ENCODE measurements at regions not wholly inside any gene's neighbourhood (a gene's known extent, or its start where the extent isn't known, plus 50 kb on each side); places are given as distances from the start of the nearest gene placed in this dataset.
"Not testable (repeated sequence)": the region's sequence is repeated elsewhere in the genome, so short reads cannot be mapped to it uniquely, and the experiment has no call there.

DNA sequence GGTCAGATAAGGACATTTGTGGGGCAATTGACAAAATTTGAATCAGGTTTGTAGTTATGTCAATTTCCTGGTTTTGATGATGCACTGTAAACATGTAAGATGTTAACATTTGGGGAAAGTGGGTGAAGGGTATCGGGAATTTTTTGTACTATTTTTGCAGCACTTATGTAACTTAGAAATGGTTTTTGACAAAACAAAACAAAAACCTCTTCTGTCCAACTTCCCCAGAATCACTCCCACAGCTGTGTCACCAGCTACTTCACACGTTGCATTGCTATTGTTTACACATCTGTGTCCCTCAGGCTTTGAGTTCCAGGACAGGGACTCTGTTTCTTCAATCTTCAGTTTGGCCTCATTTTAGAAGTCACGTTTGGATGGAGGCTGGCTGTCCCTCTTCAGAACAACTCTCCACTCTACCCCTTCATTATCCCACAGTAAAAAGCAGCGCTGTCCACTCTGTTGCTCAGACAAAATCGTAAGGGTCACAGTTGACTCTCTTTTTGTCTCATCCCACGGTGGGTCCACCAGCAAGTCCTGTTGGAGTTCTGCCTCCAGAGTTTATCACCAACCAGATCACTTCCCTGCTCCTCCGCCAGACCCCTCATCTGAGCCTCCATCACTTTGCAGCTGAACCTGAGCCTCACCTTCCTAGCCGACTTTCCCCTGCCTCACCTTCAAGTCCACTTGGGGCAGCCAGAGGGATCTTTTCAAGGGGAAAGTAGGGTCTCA lies 63.2 kb downstream of the NENF start:
- no peak for DNase-seq (ENCODE audit: low read depth in 2 of 2, low spot score in 1 of 2)

DNA sequence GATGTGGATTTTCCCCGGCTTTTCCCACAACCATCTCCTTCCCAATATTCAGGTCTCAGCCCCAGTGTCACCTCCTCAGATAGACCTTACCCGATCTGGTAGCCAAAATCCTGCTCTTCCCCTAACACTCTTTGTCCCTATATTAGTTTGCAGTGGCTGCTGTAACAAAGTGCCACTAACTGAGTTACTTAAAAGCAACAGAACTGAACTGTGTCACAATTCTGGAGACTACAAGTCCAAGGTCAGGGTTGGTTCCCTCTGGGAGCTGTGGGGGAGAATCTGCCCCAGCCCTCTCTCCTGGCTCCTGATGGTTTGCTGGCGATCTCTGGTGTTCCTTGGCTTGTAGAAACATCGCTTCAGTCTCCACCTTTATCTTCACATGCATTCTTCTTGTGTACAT lies 64.0 kb downstream of the NENF start:
- no peak for DNase-seq (ENCODE audit: low read depth in 2 of 2, low spot score in 1 of 2)

DNA sequence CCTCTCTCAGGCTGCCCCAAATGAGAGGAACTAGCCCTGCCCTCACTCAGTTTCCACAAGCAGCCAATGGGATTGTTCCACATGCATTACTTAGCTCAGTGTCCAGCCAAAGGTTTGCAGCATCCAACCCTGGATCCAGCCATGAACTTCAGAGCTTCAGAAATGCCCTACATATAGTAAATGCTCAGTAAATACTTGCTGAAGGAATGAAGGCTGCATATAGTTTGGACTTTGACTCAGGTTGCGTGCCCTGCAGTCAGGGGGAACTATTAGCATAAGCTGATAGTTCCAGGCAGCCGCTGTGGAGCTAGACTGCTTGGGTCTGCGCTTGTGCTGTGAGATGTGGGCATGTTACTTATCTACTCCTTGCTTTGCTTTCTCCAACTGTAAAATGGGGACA lies 64.8 kb downstream of the NENF start:
- DNase-seq (ENCODE audit: low read depth in 2 of 2, low spot score in 1 of 2), result no peak

DNA sequence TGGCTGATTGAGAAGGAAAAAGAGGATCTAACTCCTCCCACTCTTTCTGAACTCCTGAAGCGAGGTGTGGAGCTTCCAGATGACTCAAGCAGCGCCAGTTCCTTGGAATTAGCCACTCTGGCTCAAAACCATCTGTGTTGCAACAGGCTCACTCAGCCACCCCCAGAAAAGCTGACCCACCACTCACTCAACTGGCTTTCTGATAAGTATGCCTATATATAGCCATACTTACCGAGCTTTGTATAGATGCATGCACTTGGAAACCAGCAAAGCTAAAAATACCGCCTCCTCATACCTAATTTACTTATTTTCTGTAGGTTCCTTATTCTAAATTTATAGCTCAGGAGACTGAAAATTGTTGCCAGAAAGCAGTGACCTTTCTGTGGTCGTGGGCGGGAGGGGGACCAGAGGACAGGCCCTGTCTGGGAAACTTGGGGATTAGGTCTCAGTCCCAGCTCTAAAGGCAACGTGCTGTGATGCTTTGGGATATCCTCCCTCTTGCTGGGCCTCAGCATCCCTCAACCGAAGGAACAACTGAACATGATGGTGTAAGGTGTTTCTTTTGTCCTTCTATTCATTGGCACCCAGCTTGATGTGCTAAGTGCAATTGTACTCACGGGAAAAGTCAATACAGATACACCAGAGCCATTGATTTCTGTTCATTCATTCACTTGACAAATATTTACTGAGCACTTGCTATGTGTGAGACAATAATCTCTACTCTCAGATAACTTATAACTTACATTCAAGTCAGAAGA lies 65.7 kb downstream of the NENF start:
- no peak for DNase-seq (ENCODE audit: low read depth in 2 of 2, low spot score in 1 of 2)

DNA sequence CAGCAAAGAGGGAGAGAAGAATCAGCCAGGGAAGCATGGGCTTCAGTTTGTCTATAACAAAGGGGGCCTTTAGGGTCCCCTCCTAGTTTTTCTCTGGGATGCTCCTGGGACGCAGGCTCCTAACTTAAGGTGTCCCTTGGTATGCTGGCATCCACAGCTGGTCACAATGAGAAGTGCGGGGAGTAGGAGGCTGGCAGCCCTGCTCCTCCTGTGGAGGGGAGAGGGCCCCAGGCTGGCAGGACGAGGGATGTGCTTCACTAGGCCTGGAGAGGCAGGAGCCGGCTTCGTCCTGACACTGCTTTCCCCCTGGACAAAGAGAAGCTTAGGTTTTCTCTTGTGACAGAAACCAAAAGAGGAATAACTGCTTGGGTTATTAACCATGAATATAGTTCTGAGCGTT lies 67.6 kb downstream of the NENF start:
- no peak for DNase-seq (ENCODE audit: low read depth in 2 of 2, low spot score in 1 of 2)

DNA sequence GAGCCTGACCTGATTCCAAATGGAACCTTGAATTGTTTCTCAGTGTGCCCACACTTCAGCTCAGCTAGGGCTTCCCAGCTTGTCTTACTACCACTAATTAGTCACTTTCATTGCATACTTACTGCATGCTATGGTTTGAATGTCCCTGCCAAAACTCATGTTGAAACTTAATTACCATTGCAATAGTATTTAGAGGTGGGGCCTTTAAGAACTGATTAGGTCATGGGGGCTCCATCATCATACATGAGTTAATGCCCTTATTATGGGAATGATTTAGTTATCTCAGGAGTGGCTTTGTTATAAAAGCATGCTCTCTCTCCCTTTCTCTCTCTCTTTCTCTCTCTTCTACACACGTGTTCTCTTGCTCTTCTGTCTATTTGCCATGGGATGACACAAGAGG lies 68.3 kb downstream of the NENF start:
- DNase-seq (ENCODE audit: low read depth in 2 of 2, low spot score in 1 of 2), result no peak

DNA sequence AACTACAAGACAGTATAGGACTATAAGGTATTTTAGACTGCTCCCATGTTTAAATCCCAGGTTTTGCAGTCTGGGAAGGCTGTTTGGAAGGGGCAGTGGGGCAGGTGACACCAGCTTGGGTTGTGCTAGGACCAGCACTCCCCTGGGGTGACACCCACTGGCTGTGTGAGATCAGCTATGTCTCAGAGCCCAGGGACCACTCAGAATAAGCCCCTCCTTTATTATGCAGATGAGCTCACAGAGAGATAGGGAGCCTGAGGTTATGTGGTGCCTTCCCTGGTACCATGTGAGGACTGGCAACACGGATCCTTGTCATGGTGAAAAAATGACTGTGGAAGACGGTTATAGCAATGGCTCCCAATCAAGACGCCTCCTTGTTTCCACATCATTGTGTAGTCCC lies 71.0 kb downstream of the NENF start:
- no peak for DNase-seq (ENCODE audit: low read depth in 2 of 2, low spot score in 1 of 2)

DNA sequence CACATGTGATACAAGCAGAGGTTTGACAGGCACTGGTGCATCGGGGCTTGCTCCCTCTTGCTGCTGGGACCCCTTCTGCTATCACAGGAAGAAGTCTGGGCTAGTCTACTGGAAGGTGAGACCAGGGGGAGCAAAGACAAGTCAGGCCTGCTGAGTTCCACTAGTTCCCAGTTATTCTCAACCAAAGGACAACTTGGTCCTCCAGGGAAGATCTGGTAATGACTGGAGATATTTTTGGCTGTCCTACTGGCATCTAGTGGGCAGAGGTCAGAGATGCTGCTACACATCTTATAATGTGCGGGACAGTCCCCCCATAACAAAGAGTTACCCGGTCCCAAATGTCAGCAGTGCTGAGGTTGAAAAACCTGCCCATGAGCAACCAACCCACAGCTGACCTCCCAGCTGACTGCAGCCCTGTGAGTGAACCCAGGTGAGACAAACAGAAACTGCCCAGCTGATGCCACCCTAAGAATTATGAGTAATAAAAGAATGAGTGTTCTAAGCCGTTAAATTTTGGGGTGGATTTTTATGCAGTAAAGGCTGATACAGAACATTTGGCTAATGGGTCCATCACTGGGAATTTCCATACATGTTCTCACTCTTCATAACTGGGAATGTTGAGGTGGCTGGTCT lies 71.6 kb downstream of the NENF start:
- DNase-seq (ENCODE audit: low read depth in 2 of 2, low spot score in 1 of 2), result no peak

DNA sequence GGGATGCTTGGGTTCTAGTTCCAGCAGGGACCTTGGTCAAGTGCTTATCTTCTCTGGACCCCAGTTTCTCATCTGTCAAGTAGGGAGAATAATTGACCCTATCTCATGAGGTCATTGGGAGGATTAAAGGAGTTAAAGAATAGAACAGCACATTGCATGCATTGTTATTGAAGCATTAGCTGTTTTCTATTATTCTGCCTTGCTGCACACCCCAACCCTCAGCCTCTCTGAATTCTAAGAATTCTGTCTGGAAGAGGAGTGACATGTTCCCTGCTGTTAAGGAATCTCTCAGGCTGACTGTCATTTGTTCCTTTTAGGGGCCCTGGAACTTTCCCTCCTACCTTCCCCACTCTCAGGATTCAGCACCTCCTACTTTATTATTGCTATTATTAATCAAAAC lies 73.9 kb downstream of the NENF start:
- no peak for DNase-seq (ENCODE audit: low read depth in 2 of 2, low spot score in 1 of 2)

DNA sequence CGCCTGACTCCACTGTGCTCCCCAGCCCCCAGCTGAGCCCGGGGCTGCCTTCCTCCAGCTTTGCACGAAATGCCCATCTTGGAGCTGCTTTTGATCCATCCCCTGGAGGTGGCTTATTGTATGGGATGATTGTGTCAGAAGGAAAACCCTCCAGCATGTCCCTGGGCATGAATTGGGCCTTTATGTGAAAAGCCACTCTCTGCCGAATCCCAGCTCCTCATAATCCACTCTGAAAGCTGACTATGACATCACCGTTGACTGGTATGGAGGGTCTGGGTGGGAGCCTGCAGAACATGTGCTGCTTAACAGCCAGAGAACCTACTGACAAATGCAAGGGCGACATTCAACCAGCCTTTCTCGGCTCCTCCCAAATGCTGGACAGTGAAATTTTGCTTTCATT lies 74.6 kb downstream of the NENF start:
- no peak for DNase-seq (ENCODE audit: low read depth in 2 of 2, low spot score in 1 of 2)

DNA sequence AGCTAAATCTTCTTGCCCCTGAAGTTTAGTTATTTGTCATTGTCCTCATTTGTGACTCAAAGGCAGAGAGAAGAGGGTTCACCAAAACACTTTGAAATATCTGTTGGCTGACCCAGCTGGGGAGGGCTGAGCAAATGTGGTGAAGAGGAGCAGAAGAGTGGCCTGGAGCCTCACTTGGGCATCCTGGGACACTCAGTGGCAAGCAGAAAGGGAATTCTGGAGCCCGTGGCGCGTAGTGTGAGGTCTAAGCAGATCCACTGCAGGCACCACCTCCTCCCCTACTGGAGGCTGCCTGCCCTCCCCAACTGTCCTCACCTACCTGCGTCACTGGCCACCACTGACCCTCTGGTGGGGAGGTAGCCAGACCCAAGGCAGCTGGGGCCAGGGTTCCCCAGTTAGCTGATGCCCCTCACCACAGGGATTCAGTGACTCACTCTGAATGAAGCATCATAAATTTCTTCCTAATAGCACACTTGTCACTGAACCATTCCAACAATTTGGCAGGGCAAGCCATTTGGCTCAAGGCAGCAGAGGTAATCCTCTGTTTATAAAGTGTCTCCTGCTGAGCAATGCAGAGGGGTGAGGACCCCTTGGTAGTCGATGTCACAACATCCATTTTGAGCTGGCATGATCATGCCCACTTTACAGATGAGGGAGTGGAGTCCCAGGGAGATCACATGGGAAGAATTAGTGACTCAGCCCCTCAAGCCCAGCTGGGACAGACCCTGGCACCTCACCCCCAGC lies 80.3 kb downstream of the NENF start:
- no peak for DNase-seq (ENCODE audit: low read depth in 2 of 2, low spot score in 1 of 2)

DNA sequence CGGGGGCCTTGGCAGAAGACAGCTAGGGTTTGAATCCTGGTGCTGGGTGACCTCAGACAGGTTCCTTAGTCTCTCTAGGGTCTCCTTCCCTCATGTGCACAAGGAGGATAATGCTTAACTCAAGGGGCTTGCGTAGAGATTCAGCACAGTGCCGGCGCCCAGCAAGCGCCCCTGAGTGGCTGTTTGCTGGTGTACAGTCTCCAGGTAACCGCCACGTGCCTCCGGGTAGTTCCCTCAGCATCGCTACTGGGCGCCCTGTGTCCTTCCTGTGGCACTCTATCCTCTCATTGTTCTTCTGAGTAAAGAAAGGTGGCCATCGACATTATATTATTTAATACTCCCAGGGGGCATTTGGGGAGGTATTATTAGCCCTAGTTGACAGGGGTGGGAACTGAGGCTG lies 80.9 kb downstream of the NENF start:
- no peak for DNase-seq (ENCODE audit: low read depth in 2 of 2, low spot score in 1 of 2)

DNA sequence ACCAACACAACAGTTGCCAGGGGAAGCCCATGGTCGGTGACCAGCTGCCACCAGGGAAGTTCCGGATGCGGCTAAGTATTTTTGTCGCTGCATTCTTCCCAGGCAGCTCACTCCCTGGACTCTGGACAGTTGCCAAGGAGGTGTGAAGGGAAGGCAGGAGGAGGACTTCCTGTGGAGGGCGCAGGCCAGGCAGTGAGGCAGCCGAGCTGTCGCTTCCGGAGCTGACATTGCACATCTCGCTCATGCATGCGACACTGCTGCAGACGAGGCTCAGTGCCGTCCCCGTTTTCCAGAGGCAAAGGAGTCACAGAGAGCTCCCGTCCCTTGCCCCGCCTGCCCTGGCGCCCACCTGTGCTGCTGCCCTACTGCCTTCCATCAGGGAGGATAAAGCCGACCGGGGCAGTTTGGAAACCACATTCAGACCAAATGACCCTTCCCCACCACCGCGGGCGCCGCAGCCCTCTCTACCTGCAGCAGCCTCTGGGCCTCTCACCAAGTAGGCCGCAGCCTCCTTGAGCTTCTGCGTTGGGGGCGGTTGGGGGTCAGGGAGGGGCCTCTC lies 81.4 kb downstream of the NENF start:
- no peak for DNase-seq (ENCODE audit: low read depth in 2 of 2, low spot score in 1 of 2)

DNA sequence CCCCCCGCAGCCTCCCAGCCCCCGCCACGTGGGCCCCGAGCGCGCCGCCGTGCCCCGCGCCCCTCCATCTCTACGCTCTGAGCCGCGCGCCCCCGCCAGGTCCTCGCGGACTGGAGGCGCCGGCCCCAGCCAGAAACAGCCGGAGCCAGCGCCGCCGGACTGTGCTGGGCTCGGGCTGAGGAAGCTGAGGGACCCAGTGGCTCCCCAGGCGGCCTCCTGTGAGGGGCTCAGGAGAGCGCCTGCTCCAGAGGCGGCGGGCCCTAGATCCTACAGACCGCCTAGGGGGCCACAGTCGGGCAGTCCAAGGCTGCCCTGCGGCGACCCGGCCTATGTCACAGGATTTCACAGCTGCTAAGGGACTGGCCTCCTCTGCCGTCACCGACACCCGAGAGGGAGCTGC lies 82.1 kb downstream of the NENF start:
- no peak for DNase-seq (ENCODE audit: low read depth in 2 of 2, low spot score in 1 of 2)

DNA sequence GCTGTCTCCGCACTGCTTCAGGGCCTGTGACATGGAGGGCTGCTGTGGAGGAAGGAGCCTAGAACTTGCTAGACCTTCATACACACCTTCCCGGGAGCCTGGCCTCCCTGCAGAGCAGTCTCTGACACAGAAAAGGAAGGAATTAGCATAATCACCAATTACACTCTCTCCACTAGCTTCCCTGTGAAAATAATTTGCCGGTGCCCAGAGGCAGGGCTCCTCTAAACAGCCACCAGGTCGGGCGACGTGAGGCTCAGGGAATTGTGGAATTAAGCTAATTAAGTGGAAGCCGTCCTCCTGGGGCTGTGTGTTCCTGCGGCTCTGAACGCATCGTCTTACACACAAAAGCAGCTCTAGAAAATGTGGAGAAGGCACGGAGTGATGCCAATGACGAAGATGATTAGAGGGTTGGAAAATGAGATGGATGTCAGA lies 82.6 kb downstream of the NENF start:
- DNase-seq (ENCODE audit: low read depth in 2 of 2, low spot score in 1 of 2), result no peak

DNA sequence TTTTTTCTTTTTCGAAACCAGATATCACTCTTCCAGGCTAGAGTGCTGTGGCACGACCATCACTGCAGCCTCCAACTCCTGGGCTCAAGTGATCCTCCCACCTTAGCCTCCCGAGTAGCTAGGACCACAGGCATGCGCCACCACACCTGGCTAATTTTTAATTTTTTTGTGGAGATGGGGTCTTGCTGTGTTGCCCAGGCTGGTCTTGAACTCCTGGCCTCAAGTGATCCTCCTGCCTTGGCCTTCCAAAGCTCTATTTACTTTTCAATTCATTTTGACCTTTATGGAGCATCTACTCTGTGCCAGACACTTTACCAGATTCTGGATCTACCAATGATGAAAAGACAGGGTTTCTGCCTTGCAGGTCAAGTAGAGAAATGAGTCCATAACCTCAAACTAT lies 83.3 kb downstream of the NENF start:
- DNase-seq (ENCODE audit: low read depth in 2 of 2, low spot score in 1 of 2), result not testable (repeated sequence)

DNA sequence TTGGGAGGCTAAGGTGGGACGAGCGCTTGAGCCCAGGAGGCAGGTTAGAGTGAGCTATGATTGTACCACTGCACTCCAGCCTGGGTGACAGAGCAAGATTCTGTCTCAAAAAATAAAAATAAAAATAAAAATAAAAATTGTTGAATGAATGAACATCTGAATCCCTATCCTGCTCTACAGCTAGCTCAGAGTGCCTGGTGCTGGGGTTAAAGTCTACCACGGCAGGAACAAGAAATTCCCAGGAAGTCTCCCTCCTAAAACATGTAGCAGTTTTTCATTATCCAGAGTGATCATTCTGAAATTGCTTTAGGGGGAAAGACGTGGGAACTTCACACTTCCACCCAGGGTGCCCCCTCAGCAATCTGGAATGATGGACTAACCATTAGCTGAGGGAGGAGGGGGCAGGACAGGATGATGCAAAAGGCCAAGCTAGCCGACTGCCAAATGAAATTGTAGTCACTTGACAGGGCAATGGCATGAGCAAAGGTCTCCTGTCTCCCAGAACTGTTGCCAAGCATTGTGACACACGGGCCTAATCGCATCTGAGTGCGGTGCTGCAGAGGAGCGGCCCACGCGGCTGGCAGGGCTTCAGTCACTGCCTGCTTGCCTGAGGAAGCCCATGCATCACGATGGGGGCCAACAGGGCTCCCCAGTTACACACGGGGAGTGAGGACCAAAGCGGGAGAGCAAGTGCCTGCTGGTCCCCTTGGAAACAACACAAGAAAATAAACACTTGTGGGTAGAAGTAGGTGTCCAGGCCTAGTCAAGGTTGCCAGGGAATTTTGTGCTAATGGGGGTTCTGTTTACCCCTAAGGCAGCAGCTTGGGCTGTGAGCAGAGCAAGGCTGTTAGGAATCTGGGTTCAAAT lies 85.7 kb downstream of the NENF start:
- no peak for DNase-seq (ENCODE audit: low read depth in 2 of 2, low spot score in 1 of 2)

DNA sequence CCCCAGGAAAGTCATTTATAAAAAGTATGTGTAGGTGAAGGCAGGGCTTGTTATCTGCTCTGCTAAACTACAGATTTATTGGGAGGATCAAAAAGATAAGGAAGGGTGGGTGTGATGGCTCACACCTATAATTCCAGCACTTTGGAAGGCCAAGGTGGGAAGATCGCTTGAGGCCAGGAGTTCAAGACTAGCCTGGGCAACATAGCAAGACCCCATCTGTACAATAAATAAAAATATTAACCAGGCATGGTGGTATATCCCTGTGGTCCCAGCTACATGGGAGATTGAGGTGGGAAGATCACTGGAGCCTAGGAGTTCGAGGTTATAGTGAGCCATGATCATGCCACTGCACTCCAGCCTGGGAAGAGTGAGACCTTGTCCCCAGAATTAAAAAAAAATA lies 86.4 kb downstream of the NENF start:
- DNase-seq (ENCODE audit: low read depth in 2 of 2, low spot score in 1 of 2), result no peak

DNA sequence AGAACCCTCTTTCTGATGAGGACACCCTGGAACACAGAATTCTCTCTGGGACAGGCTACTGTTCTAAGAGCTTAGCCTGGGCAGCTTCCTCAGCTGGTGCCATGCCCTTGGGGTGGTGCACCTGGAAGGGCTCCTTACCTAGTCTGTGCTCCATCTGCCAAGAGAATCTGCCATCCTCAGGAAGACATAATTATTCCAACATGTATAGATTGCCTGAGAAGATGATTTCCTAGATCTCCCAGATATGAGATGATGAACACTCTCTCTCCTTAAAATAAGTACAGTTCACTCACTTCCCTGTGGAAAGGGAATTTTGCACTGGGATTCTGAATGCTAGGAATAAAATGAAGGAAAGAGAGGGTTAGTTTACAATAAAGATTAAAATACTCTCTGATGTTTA lies 87.6 kb downstream of the NENF start:
- DNase-seq (ENCODE audit: low read depth in 2 of 2, low spot score in 1 of 2), result no peak

DNA sequence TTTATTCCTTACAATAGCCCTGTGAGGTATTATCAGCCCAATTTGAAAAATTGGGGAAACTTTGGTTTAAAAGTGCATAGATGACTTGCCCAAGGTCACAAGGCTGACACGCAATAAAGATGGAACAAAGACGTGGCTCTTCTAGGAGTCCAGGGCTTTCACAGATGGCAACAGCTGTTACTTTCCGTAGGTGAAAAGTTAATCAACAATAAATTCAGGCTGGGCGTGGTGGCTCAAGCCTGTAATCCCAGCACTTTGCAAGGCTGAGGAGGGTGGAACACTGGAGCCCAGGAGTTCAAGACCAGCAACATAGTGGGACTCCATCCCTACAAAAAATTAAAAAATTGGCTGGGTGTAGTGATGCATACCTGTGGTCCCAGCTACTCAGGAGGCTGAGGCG lies 87.8 kb upstream of the ATF3 start:
- no peak for DNase-seq (ENCODE audit: low read depth in 2 of 2, low spot score in 1 of 2)

All from stimulated activated CD8-positive, alpha-beta memory T cell treated with anti-CD3 and anti-CD28 coated beads, Interleukin-4, amount 100 ng/mL, for 1 hour (primary cell).